ENCODE measurements at regions not wholly inside any gene's neighbourhood (a gene's known extent, or its start where the extent isn't known, plus 50 kb on each side); places are given as distances from the start of the nearest gene placed in this dataset.

GRCh38 chr12:38465020-38465419 lies 148.4 kb downstream of the ALG10B start:
- no peak overlapping the region for H3K27ac ChIP-seq
- ChIA-PET POLR2A (ENCODE audit: unreplicated experiment) (no interaction called here), CTCF (no interaction called here)
- BruUV-seq (replicated peaks) = no TSS peak
- no peaks in the 10 kb centered on the region for H3F3A ChIP-seq (ENCODE audit: insufficient read depth, low read depth)
- intact Hi-C loops (cut with micrococcal nuclease; ENCODE audit: unreplicated experiment) = no loop called here
- H3K4me1 ChIP-seq (replicated peaks; ENCODE audit: insufficient read depth) = no peaks in the 10 kb centered on the region
- no peaks in the 10 kb centered on the region for H4K20me1 ChIP-seq (ENCODE audit: insufficient read depth)
- no peak overlapping the region for H3K4me3 ChIP-seq
- H3K36me3 ChIP-seq (ENCODE audit: low read depth) = no peaks in the 10 kb centered on the region
- no peak for DNase-seq
- no peak for TF ChIP-seq CTCF (conservative IDR thresholded peaks at IDR 0.05)
- no peak for TF ChIP-seq EZH2 (IDR thresholded peaks at IDR 0.05; ENCODE audit: low read depth)
- no peaks in the 10 kb centered on the region for H3K9me3 ChIP-seq (ENCODE audit: insufficient read depth, low read depth)
- H3K27me3 ChIP-seq (ENCODE audit: insufficient read depth, low read depth) = no peaks in the 10 kb centered on the region
- H2AFZ ChIP-seq = no peak overlapping the region
- H3K4me2 ChIP-seq = no peak overlapping the region
- no peaks in the 10 kb centered on the region for H3K9me2 ChIP-seq (ENCODE audit: insufficient read depth)
- no peaks in the 10 kb centered on the region for H3K79me2 ChIP-seq (ENCODE audit: low read depth)

GRCh38 chr12:38469715-38470114 lies 153.1 kb downstream of the ALG10B start:
- H3K27ac ChIP-seq = no peak overlapping the region
- H3K36me3 ChIP-seq (ENCODE audit: low read depth) = no peaks in the 10 kb centered on the region
- no peak overlapping the region for H2AFZ ChIP-seq
- ChIA-PET CTCF (no interaction called here), POLR2A (ENCODE audit: unreplicated experiment) (no interaction called here)
- H3K9me2 ChIP-seq (ENCODE audit: insufficient read depth) = no peaks in the 10 kb centered on the region
- no peaks in the 10 kb centered on the region for H4K20me1 ChIP-seq (ENCODE audit: insufficient read depth)
- no peak overlapping the region for H3K4me2 ChIP-seq
- TF ChIP-seq EZH2 (IDR thresholded peaks at IDR 0.05; ENCODE audit: low read depth) (no peak), CTCF (conservative IDR thresholded peaks at IDR 0.05) (no peak)
- H3K4me1 ChIP-seq (replicated peaks; ENCODE audit: insufficient read depth) = no peaks in the 10 kb centered on the region
- no peaks in the 10 kb centered on the region for H3K79me2 ChIP-seq (ENCODE audit: low read depth)
- no peaks in the 10 kb centered on the region for H3K9me3 ChIP-seq (ENCODE audit: insufficient read depth, low read depth)
- no peak overlapping the region for H3K4me3 ChIP-seq
- DNase-seq = no peak
- no peaks in the 10 kb centered on the region for H3F3A ChIP-seq (ENCODE audit: insufficient read depth, low read depth)
- no peaks in the 10 kb centered on the region for H3K27me3 ChIP-seq (ENCODE audit: insufficient read depth, low read depth)
- intact Hi-C loops (cut with micrococcal nuclease; ENCODE audit: unreplicated experiment) = no loop called here
- no TSS peak for BruUV-seq (replicated peaks)

- intact Hi-C loops (cut with micrococcal nuclease; ENCODE audit: unreplicated experiment) = no loop called here
- H3K4me3 ChIP-seq = no peak overlapping the region
- no peaks in the 10 kb centered on the region for H3F3A ChIP-seq (ENCODE audit: insufficient read depth, low read depth)
- H3K9me2 ChIP-seq (ENCODE audit: insufficient read depth) = no peaks in the 10 kb centered on the region
- H2AFZ ChIP-seq = no peak overlapping the region
- BruUV-seq (replicated peaks) = no TSS peak
- ChIA-PET POLR2A (ENCODE audit: unreplicated experiment) (interaction anchor here (0.6 kb wide), 2 partner anchors 96 to 103 kb away, joined by 4 to 5 read pairs; no protein-coding TSS in a partner anchor), CTCF (interaction anchor here (0.6 kb wide), 1 partner anchor 92 kb away, joined by 3 read pairs; no protein-coding TSS in a partner anchor)
- no peaks in the 10 kb centered on the region for H3K9me3 ChIP-seq (ENCODE audit: insufficient read depth, low read depth)
- TF ChIP-seq CTCF (conservative IDR thresholded peaks at IDR 0.05) = no peak
- TF ChIP-seq EZH2 (IDR thresholded peaks at IDR 0.05; ENCODE audit: low read depth) = no peak
- H3K79me2 ChIP-seq (ENCODE audit: low read depth) = no peaks in the 10 kb centered on the region
- DNase-seq = no peak
- no peak overlapping the region for H3K27ac ChIP-seq
- no peaks in the 10 kb centered on the region for H3K27me3 ChIP-seq (ENCODE audit: insufficient read depth, low read depth)
- no peaks in the 10 kb centered on the region for H4K20me1 ChIP-seq (ENCODE audit: insufficient read depth)
- no peaks in the 10 kb centered on the region for H3K36me3 ChIP-seq (ENCODE audit: low read depth)
- H3K4me1 ChIP-seq (replicated peaks; ENCODE audit: insufficient read depth) = peaks cover 14% of the 10 kb centered on the region; the same call in 1 of the 2 replicates
- H3K4me2 ChIP-seq = no peak overlapping the region
Measured at GRCh38 chr12:38477340-38478090, 160.9 kb downstream of the ALG10B start.

Measured in PC-9 (cell line).